BJ (cell line): ENCODE measurements at regions not wholly inside any gene's neighbourhood (a gene's known extent, or its start where the extent isn't known, plus 50 kb on each side); places are given as distances from the start of the nearest gene placed in this dataset.

ENCODE experiments used
- CTCF ChIA-PET: fragments of 350-600 bp; formaldehyde crosslinking; extraction: SDS; loops from one replicate; lab custom pipeline; 2021; ENCODE audit warnings: antibody characterized with exemption, inconsistent platforms; lab: Yijun Ruan, JAX
- POLR2A ChIA-PET: fragments of 300-600 bp; sonication (Branson Sonifier 250); formaldehyde crosslinking; extraction: SDS; loops from one replicate; lab custom pipeline; 2021; ENCODE audit warnings: antibody characterized with exemption; lab: Charles Lee
- DNase-seq: peaks from one replicate; pipeline ENCODE4 v3.0.0-alpha.2; 2011; ENCODE audit warnings: low read depth
- H3K27me3 ChIP-seq: 2 replicates; pipeline ENCODE4 v1.6.0; 2011; ENCODE audit warnings: low read length; ENCODE audit not compliant: control insufficient read depth, insufficient read depth
- H3K36me3 ChIP-seq: 2 replicates; pipeline ENCODE4 v1.5.1; 2011; ENCODE audit warnings: low read length; ENCODE audit not compliant: control insufficient read depth, insufficient read depth
- H3K4me3 ChIP-seq: 2 replicates; pipeline ENCODE4 v1.5.1; 2011; ENCODE audit warnings: low read depth, mild to moderate bottlenecking, control low read depth, low read length
- TF ChIP-seq, protein P1 (sequence below): IDR thresholded peaks from 2 replicates; pipeline ENCODE4 v1.5.1; 2011; ENCODE audit warnings: low read depth, mild to moderate bottlenecking, control low read depth, inconsistent platforms, low read length, moderate library complexity; ENCODE audit not compliant: insufficient read depth

DNA sequence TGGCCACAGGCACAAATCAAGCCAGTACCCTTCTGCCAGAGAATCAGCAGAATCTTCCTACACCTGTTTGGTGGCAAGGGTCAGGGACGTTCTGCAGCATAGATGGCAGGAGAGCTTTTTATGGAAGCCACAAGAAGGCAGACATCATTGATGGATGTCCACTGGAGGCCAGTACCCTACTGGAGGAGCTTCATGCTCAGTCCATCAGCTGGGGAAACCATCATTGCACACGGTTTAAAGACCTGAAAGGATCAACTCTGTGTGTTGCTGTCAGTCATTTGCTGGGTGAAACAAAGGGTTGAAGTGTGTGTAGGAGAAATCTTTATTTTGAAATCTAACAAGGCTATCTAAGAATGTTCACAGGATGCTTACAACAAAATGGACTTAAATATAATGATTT lies 158.9 kb upstream of the SASH1 start:
- Histone ChIP-seq H3K4me3 (no peak overlapping the region), H3K27me3 (no peaks in the 10 kb centered on the region), H3K36me3 (no peaks in the 10 kb centered on the region)
- POLR2A ChIA-PET: no interaction called here
- no peak for DNase-seq
- TF ChIP-seq, protein P1, sequence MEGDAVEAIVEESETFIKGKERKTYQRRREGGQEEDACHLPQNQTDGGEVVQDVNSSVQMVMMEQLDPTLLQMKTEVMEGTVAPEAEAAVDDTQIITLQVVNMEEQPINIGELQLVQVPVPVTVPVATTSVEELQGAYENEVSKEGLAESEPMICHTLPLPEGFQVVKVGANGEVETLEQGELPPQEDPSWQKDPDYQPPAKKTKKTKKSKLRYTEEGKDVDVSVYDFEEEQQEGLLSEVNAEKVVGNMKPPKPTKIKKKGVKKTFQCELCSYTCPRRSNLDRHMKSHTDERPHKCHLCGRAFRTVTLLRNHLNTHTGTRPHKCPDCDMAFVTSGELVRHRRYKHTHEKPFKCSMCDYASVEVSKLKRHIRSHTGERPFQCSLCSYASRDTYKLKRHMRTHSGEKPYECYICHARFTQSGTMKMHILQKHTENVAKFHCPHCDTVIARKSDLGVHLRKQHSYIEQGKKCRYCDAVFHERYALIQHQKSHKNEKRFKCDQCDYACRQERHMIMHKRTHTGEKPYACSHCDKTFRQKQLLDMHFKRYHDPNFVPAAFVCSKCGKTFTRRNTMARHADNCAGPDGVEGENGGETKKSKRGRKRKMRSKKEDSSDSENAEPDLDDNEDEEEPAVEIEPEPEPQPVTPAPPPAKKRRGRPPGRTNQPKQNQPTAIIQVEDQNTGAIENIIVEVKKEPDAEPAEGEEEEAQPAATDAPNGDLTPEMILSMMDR: no peak
- CTCF ChIA-PET: interaction anchor here (0.7 to 1.0 kb wide), 2 partner anchors 52 to 280 kb away, joined by 3 read pairs; no protein-coding TSS in a partner anchor

DNA sequence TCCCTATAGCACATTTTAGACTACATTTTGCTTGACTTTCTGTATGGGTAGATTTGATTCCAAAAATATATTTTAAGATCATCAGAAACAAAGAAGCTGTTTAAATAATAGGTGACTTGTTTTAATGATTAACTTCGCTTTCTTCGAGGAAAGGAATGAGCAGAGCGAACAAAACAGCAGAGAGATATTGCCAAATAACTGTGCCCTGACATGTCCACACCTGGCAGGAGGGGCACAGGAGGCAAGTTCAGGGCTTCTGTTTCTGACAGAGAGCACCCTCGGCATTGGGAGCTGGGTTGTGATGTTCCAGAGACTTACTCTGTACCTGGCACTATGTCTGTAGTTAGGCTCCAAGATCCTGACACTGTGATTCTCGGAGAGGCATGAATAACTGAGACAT lies 155.7 kb upstream of the SASH1 start:
- TF ChIP-seq, protein P1: no peak
- Histone ChIP-seq H3K27me3 (no peaks in the 10 kb centered on the region), H3K36me3 (no peaks in the 10 kb centered on the region), H3K4me3 (no peak overlapping the region)
- DNase-seq: no peak
- ChIA-PET POLR2A (no interaction called here), CTCF (interaction anchor here (1.1 to 2.3 kb wide), 2 partner anchors 10 to 65 kb away, joined by 3 to 22 read pairs; no protein-coding TSS in a partner anchor)

DNA sequence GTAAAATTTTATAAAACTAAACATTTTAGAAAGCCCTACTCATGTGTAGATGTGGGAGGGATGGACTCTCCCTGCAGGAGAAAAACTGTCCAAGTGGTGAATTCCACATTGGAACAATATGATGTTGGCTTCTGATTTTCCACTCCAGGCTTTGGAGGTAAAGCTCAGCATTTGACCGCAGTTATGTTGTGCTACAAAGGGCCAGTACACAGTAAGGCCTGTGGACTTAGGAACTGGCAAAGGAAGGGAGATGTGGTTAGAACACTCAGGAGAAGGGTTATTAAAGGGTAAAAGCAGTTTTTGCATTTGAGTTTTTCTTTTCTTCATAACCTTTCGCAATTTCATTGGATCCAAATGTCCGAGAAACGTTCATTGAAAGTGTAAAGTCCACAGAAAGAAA lies 150.3 kb upstream of the SASH1 start:
- H3K36me3 ChIP-seq: no peaks in the 10 kb centered on the region
- DNase-seq: peak; percentile 68
- no peak overlapping the region for H3K4me3 ChIP-seq
- ChIA-PET CTCF (interaction anchor here (1.5 to 1.9 kb wide), 3 partner anchors 12 to 274 kb away, joined by 4 to 12 read pairs (median 5); no protein-coding TSS in a partner anchor), POLR2A (interaction anchor here (1.1 kb wide), 1 partner anchor 321 kb away, joined by 4 read pairs; no protein-coding TSS in a partner anchor)
- H3K27me3 ChIP-seq: no peaks in the 10 kb centered on the region
- TF ChIP-seq, protein P1: no peak

DNA sequence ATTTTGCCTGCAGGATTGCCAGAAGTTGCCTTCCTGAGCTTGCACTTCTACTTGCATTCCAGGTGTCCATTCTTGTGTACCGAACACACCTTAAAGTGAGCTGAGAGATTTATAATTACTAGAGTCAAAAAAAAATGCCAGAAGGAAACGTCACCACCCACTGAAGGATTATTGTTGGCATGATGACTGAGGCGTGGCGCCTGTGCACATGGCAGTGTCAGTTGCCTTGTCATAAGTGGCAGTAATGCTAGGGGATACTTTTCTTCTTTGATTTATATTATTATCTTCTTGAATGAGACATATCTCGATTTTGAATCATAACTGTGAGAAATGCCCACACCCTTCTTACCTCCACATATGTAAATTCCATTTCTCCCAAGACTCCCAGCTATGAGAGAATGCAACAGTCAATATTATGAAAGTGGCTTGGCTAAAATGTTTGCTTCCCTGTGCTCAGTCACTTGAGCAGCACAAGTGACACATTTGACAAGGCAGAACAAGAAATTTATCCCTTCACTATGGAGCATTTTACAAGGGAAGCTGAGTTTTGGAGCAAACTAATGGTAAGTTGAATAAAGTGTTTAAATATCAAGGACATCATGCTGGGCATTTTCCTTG lies 149.5 kb upstream of the SASH1 start:
- no peak overlapping the region for H3K4me3 ChIP-seq
- H3K27me3 ChIP-seq: no peaks in the 10 kb centered on the region
- no peaks in the 10 kb centered on the region for H3K36me3 ChIP-seq
- DNase-seq: no peak
- TF ChIP-seq, protein P1: no peak
- CTCF ChIA-PET: interaction anchor here (0.6 to 1.9 kb wide), 2 partner anchors 13 to 656 kb away, joined by 3 to 12 read pairs; no protein-coding TSS in a partner anchor
- POLR2A ChIA-PET: no interaction called here

DNA sequence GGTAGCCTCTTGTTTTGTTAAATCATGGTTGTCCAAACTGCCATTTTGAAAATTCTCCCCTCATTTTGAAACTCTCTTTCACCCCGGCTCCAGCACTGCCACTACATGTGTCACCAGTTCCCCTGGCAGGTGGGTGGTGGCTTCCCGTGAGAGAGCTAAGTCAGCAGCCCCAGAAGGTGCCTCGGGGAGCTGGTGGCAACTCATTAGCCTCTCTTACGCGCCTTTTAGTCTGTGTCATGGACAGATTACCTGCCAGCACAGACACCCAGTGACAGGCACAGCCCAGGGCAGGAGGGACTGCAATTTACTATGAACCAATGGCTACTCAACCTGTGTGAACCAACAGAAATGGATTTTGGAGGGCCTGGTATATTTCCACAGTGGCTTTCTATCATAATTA lies 147.1 kb upstream of the SASH1 start:
- DNase-seq: no peak
- ChIA-PET POLR2A (interaction anchor here (0.6 kb wide), 1 partner anchor 30 kb away, joined by 3 read pairs; no protein-coding TSS in a partner anchor), CTCF (interaction anchor here (0.6 to 1.5 kb wide), 3 partner anchors 16 to 690 kb away, joined by 3 to 4 read pairs (median 3); no protein-coding TSS in a partner anchor)
- H3K27me3 ChIP-seq: no peaks in the 10 kb centered on the region
- TF ChIP-seq, protein P1: no peak
- no peak overlapping the region for H3K4me3 ChIP-seq
- no peaks in the 10 kb centered on the region for H3K36me3 ChIP-seq
